ENCODE measurements at regions not wholly inside any gene's neighbourhood (a gene's known extent, or its start where the extent isn't known, plus 50 kb on each side); places are given as distances from the start of the nearest gene placed in this dataset.

GRCh38 chr15:95247071-95247984, 1016.0 kb downstream of the MCTP2 start:
- peak; percentile 96 for DNase-seq (ENCODE audit: low spot score)

- DNase-seq (ENCODE audit: low spot score): no peak
Measured at GRCh38 chr15:95249524-95249923, 1018.2 kb downstream of the MCTP2 start.

- peak; percentile 10 for DNase-seq (ENCODE audit: low spot score)
Measured at GRCh38 chr15:95252404-95252803, 1021.0 kb downstream of the MCTP2 start.

- DNase-seq (ENCODE audit: low spot score): no peak
Measured at GRCh38 chr15:95254263-95254662, 1022.9 kb downstream of the MCTP2 start.

GRCh38 chr15:95259513-95259912, 1028.2 kb downstream of the MCTP2 start:
- DNase-seq (ENCODE audit: low spot score): peak; percentile 71

- no peak for DNase-seq (ENCODE audit: low spot score)
Measured at GRCh38 chr15:95259965-95260364, 1028.6 kb downstream of the MCTP2 start.

DNA sequence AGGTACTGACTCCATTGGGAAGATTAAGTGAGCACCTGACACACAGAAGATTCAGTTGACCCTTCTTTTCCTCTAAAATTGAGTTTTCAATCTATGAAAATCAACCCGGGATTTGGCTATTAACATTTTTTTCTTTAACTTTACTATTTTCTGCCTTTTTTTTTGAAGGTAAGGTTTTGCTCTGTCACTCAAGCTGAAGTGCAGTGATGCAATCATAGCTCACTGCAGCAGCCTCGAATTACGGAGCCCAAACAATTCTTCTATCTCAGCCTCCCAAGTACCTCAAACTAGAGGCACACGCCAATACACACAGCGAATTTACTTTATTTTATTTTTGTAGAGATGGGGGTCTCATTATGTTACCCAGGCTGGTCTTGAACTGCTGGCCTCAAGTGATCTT, 1029.5 kb downstream of the MCTP2 start:
- no peak for DNase-seq (ENCODE audit: low spot score)

DNA sequence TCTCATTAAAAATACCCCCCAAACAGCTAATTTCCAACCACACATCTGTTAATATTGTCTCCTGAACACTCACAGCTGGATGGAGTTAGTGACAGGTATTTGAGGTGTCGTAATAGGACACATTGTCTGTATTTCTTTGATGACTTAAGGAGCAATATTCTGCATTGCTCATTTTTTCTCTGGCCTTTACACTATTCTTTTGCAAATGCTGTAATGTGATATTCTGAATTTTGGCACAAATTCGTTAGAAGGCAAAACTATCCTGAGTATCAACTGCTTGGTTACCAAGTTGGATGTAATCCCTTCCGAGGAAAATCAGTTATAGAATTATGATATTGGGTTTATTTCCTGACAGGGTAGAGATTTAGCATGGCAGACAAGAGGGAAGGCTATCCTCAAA, 1030.2 kb downstream of the MCTP2 start:
- no peak for DNase-seq (ENCODE audit: low spot score)

DNA sequence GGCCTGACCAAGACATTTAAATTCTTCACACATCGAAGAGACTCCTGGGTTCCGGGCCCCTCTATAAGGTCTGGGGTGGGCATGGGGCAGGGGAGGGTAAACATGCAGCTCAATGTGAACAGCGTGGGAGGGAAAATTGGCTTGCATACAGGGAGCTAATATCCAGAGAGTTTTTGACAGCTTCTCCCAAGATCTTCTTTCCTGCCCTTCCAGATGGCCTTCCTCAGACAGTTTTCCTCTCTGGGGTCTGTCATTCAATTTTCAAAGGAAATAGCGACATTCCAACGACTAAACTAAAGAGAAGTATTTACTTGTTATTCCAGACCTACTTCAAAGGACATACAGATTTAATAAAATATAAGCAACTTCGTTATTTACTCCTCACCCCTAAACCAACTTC, 1030.6 kb downstream of the MCTP2 start:
- no peak for DNase-seq (ENCODE audit: low spot score)

DNA sequence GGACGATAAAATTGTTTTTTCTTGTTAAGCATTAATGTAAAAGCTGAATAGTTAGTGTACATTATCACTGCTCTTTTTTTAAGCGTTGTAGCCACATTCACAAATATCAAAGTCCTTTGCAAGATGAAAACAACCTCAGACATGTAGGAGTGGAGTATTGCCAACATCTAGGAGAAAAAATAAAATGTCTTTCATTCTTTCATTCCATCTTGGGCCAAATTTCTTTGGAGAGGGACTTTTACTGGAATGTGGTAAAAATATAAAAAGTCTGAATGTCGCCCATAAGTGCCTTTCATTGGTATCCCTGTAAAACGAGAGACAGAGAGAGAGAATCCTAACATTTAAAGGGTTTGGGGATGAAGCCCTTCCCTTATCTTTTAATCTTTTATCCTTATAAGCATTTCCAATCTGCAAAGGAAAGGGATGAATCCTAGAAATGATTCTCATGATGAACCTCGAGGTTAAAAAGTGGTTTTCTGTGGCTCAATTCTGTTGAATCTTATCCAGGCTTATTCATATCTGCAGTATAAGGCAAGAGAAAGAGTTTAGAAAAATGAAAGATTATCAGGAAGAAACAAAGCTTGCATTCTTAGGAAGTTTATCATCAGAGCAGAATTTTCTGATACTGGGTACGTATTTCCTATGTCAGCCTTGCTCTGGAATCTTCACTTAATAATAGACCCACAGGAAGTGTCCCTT, 1031.7 kb downstream of the MCTP2 start:
- peak; percentile 7 for DNase-seq (ENCODE audit: low spot score)

DNA sequence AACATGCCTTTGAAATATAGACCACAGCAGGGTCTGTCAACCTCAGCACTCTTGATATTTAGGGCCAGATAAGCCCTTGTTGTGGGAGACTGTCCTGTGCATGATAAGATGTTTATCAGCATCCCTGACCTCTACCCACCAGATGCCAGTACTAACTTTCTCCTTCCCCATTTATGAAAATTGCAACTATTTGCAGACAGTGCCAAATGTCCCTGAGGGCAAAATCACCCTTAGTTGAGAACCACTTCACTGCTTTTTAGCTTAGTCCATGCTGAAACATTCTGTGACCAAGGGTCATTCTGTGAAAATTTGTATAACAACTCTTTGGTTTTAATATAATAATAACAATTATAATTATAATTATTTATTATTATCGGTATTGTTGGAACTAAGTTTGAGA, 1032.4 kb downstream of the MCTP2 start:
- DNase-seq (ENCODE audit: low spot score): no peak

DNA sequence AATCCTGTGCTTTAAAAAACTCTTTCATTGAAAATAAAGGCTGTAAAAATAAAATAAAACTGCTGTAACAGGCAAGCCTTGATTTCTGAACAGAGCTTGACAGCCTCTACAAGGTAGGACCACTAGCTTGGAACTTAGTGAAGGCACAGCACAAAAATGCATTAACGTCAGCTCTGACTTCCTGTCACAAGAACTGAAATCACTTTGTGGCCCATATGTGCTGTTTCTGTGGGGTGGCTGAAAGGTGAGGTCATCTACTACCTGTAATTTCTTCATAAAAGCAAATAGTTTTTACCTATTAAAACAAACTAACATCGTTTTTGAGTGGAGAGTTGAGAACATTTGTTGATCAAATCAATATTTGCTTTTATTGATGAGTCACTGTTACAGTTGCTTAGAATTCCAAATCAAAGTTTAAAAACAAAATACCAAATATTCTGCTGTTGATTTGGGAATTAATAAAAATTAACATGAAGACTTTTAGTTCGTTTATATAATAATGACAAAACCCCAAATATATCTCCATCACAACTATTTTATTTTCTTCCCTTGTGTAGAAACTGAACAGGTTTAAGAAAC, 1034.1 kb downstream of the MCTP2 start:
- peak; percentile 13 for DNase-seq (ENCODE audit: low spot score)

GRCh38 chr15:95266451-95267061, 1035.2 kb downstream of the MCTP2 start:
- no peak for DNase-seq (ENCODE audit: low spot score)

DNA sequence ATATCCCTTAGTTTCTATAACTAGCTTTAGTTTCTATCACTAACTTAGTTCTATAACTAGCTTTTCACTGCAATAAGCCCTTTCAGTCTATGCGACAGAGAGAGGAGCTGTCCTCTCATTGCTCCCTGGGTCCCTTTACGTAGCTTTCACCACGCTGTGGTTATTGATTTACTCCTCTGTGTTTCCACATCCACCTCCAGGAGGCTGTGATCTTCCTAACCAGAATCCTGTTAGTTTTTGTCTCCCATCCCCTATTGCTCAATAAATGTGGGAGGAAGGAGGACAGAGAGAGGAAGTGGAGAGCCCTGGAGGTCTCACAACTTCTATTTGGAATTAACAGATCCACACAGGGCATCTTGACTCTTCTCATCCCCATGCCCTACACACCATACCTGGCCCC, 1036.1 kb downstream of the MCTP2 start:
- peak; percentile 34 for DNase-seq (ENCODE audit: low spot score)

- DNase-seq (ENCODE audit: low spot score): no peak
Measured at GRCh38 chr15:95269242-95270183, 1038.2 kb downstream of the MCTP2 start.

GRCh38 chr15:95274101-95274500, 1042.7 kb downstream of the MCTP2 start:
- no peak for DNase-seq (ENCODE audit: low spot score)

GRCh38 chr15:95277266-95277665, 1045.9 kb downstream of the MCTP2 start:
- DNase-seq (ENCODE audit: low spot score): no peak

GRCh38 chr15:95278532-95279245, 1047.3 kb downstream of the MCTP2 start:
- DNase-seq (ENCODE audit: low spot score): no peak

GRCh38 chr15:95279277-95280019, 1048.1 kb downstream of the MCTP2 start:
- no peak for DNase-seq (ENCODE audit: low spot score)

DNA sequence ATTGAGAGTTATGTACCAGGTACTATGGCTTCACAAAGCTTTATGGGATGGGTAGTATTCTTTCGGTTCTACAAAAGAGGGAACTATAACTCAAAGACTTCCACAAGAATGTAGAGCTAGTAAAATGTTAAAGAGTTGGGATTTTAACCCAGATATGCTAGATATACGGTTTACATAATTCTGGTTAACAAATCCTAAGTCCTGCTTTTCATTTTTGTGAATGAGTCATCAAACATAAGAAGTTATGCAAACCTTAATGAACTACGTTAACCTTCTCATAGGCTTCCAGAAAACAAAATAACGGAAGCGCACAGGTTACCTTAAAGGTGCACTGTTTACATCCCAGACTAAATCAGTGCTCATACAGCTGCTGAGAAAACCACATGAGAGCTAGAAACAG, 1049.3 kb downstream of the MCTP2 start:
- no peak for DNase-seq (ENCODE audit: low spot score)
